ENCODE measurements at regions not wholly inside any gene's neighbourhood (a gene's known extent, or its start where the extent isn't known, plus 50 kb on each side); places are given as distances from the start of the nearest gene placed in this dataset.
"Not testable (repeated sequence)": the region's sequence is repeated elsewhere in the genome, so short reads cannot be mapped to it uniquely, and the experiment has no call there.

DNA sequence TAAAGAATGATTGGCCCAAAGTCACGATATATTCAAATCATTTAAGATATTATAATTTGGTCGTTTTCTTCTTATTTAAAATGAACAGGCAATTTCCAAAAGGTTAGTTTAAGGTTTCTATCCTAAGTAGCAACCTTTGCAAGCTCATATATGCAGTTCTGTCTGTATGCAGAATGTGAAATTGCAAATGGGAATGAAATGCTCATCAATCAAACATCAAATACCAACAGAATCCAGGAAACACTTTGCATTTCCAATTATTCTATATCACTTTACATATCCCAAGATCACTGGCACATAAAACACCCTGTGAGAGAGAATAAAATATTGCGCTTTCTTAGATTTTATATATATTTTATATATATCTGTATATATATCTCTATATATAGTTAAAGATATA, 237.3 kb downstream of the NRIP1 start:
- Histone ChIP-seq H3K4me1 (ENCODE audit: insufficient read depth, low read length) (no peaks in the 10 kb centered on the region), H3K27me3 (ENCODE audit: insufficient read depth, low read length, poor library complexity, severe bottlenecking) (no peaks in the 10 kb centered on the region), H3K9me3 (ENCODE audit: low read length) (no peaks in the 10 kb centered on the region), H3K4me3 (ENCODE audit: low read length) (no peak overlapping the region), H3K36me3 (ENCODE audit: insufficient read depth, low read length) (no peaks in the 10 kb centered on the region), H3K27ac (ENCODE audit: low read depth, low read length) (no peak overlapping the region)
- Mint-ChIP-seq H3K4me3 (no peak overlapping the region), H3K36me3 (no peaks in the 10 kb centered on the region), H3K9me3 (no peaks in the 10 kb centered on the region), H3K27me3 (no peaks in the 10 kb centered on the region), H3K4me1 (no peaks in the 10 kb centered on the region), H3K27ac (no peak overlapping the region)
- ChIA-PET POLR2A (no interaction called here), CTCF (no interaction called here)
- DNase-seq = no peak

DNA sequence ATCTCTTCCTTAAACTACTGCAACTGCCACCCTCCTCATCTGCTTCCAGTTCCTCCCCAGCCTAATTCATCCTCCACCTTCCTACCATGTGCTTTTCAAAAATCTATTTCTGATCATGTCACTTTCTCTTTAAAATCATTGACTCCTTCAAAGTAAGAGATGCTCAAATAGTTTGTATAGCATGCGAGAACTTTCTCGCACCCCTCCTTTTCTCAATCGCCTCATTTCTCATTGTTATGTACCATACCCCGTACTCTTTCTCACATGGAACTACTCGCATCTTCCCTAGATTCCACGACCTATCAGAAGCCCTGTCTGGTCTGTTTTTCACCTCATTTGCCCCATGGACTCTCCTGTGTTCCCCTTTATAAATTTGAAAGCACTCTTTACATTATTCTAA, 238.2 kb downstream of the NRIP1 start:
- ChIA-PET POLR2A (no interaction called here), CTCF (no interaction called here)
- Mint-ChIP-seq H3K27me3 (no peaks in the 10 kb centered on the region), H3K27ac (no peak overlapping the region), H3K9me3 (no peaks in the 10 kb centered on the region), H3K4me3 (no peak overlapping the region), H3K36me3 (no peaks in the 10 kb centered on the region), H3K4me1 (no peaks in the 10 kb centered on the region)
- Histone ChIP-seq H3K4me3 (ENCODE audit: low read length) (no peak overlapping the region), H3K27me3 (ENCODE audit: insufficient read depth, low read length, poor library complexity, severe bottlenecking) (no peaks in the 10 kb centered on the region), H3K27ac (ENCODE audit: low read depth, low read length) (no peak overlapping the region), H3K9me3 (ENCODE audit: low read length) (no peaks in the 10 kb centered on the region), H3K4me1 (ENCODE audit: insufficient read depth, low read length) (no peaks in the 10 kb centered on the region), H3K36me3 (ENCODE audit: insufficient read depth, low read length) (no peaks in the 10 kb centered on the region)
- no peak for DNase-seq

DNA sequence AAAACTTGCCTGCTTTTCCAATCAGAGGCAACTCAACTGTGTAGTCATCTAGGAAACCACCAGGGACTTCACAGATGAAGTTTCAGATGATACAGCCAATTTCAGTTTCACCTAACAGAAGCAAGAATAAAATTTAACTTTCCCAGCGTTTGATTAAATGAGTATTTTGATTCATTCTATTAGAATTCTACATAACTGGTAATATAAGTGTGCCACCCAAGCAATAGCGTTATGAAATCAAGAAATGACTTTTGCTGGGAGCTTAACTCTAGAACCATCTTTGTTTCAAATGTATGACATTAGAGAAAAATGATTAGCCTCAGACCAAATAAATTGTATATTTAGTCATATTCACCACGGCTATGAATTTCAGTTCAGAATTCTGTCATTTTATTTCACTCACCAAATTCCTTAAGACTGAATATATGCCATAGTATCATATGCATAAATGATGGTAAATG, 239.3 kb downstream of the NRIP1 start:
- Histone ChIP-seq H3K36me3 (ENCODE audit: insufficient read depth, low read length) (no peaks in the 10 kb centered on the region), H3K4me3 (ENCODE audit: low read length) (no peak overlapping the region), H3K27ac (ENCODE audit: low read depth, low read length) (no peak overlapping the region), H3K4me1 (ENCODE audit: insufficient read depth, low read length) (no peaks in the 10 kb centered on the region), H3K27me3 (ENCODE audit: insufficient read depth, low read length, poor library complexity, severe bottlenecking) (no peaks in the 10 kb centered on the region), H3K9me3 (ENCODE audit: low read length) (no peaks in the 10 kb centered on the region)
- ChIA-PET POLR2A (no interaction called here), CTCF (no interaction called here)
- no peaks in the 10 kb centered on the region for H3K4me1 Mint-ChIP-seq
- no peak overlapping the region for H3K27ac Mint-ChIP-seq
- H3K27me3 Mint-ChIP-seq = no peaks in the 10 kb centered on the region
- H3K4me3 Mint-ChIP-seq = no peak overlapping the region
- H3K36me3 Mint-ChIP-seq = no peaks in the 10 kb centered on the region
- H3K9me3 Mint-ChIP-seq = no peaks in the 10 kb centered on the region
- no peak for DNase-seq

DNA sequence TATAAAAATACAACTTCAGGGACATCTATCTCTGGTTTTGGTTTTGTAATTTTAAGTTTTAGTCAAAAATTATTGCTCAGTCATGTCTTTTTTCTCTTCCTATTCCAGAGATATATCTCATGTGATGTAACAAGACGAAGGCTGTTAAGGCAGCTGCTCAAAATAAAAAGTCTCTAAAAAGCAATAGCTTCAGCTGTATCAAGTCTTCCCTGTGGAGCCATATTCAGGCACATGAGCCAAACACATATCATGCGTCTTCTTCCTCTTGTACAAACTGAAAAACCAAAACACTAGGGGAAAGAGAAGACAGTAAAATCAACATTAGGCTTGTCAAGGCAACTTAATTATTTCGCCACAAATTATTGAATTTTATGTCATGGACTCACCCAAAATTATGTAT, 240.7 kb downstream of the NRIP1 start:
- Mint-ChIP-seq H3K4me3 (no peak overlapping the region), H3K27me3 (peaks cover 0 to 1% of the 10 kb centered on the region in 2 donors), H3K4me1 (no peaks in the 10 kb centered on the region), H3K27ac (no peak overlapping the region), H3K36me3 (no peaks in the 10 kb centered on the region), H3K9me3 (no peaks in the 10 kb centered on the region)
- Histone ChIP-seq H3K27me3 (ENCODE audit: insufficient read depth, low read length, poor library complexity, severe bottlenecking) (no peaks in the 10 kb centered on the region), H3K4me3 (ENCODE audit: low read length) (no peak overlapping the region), H3K4me1 (ENCODE audit: insufficient read depth, low read length) (no peaks in the 10 kb centered on the region), H3K27ac (ENCODE audit: low read depth, low read length) (no peak overlapping the region), H3K36me3 (ENCODE audit: insufficient read depth, low read length) (no peaks in the 10 kb centered on the region), H3K9me3 (ENCODE audit: low read length) (no peaks in the 10 kb centered on the region)
- DNase-seq = no peak
- ChIA-PET CTCF (no interaction called here), POLR2A (no interaction called here)

DNA sequence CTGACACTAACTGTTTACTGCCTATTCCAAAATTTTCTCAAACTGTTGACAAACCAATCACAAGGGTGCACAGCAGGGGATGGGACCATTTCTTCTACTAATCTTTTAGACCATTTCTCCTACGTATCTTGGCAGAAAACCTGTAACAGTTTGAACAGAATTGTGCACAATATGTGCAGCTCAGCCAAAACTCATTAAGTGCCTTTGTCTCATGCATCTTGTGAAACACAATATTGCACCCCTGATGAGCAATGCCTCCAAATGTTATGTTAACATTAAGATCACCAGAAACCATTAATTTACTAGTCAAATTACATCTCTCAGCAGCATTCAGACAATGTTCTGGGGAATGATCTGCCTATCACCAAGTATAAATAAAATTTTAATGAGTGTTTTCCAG, 247.5 kb downstream of the NRIP1 start:
- no peaks in the 10 kb centered on the region for H3K4me1 Mint-ChIP-seq
- Histone ChIP-seq H3K4me3 (ENCODE audit: low read length) (no peak overlapping the region), H3K27me3 (ENCODE audit: insufficient read depth, low read length, poor library complexity, severe bottlenecking) (no peaks in the 10 kb centered on the region), H3K36me3 (ENCODE audit: insufficient read depth, low read length) (no peaks in the 10 kb centered on the region), H3K4me1 (ENCODE audit: insufficient read depth, low read length) (no peaks in the 10 kb centered on the region), H3K27ac (ENCODE audit: low read depth, low read length) (no peak overlapping the region), H3K9me3 (ENCODE audit: low read length) (no peaks in the 10 kb centered on the region)
- H3K36me3 Mint-ChIP-seq = no peaks in the 10 kb centered on the region
- H3K27ac Mint-ChIP-seq = no peak overlapping the region
- peaks cover 0 to 2% (median 0%) of the 10 kb centered on the region in 5 donors for H3K9me3 Mint-ChIP-seq
- CTCF ChIA-PET = no interaction called here
- peaks cover 0 to 1% of the 10 kb centered on the region in 2 donors for H3K27me3 Mint-ChIP-seq
- H3K4me3 Mint-ChIP-seq = no peak overlapping the region
- POLR2A ChIA-PET = no interaction called here
- no peak for DNase-seq

DNA sequence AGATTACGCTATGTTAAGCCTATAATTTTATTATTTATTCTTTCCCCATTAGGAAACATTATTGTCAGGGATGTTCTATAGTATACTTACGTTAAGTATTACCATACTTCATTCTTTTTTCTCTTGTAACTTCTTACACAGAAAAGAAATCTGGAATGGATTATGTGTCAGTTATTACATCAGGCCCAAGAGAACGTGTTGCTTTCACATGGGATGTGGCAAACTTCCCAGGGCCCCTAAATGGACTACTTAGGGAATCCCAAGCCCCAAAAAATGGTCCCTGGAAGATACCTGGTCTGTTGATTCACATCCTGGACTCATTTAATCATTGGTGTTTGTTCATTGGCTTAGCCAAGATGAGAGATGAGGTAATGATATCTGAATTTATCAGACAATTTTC, 249.8 kb downstream of the NRIP1 start:
- Histone ChIP-seq H3K4me3 (ENCODE audit: low read length) (no peak overlapping the region), H3K27me3 (ENCODE audit: insufficient read depth, low read length, poor library complexity, severe bottlenecking) (no peaks in the 10 kb centered on the region), H3K9me3 (ENCODE audit: low read length) (no peaks in the 10 kb centered on the region), H3K27ac (ENCODE audit: low read depth, low read length) (no peak overlapping the region), H3K4me1 (ENCODE audit: insufficient read depth, low read length) (no peaks in the 10 kb centered on the region), H3K36me3 (ENCODE audit: insufficient read depth, low read length) (no peaks in the 10 kb centered on the region)
- Mint-ChIP-seq H3K36me3 (no peaks in the 10 kb centered on the region), H3K4me1 (no peaks in the 10 kb centered on the region), H3K9me3 (peaks cover 0 to 8% (median 6%) of the 10 kb centered on the region in 5 donors), H3K27ac (no peak overlapping the region), H3K4me3 (no peak overlapping the region), H3K27me3 (peaks cover 0 to 1% of the 10 kb centered on the region in 2 donors)
- ChIA-PET CTCF (no interaction called here), POLR2A (no interaction called here)
- no peak for DNase-seq

DNA sequence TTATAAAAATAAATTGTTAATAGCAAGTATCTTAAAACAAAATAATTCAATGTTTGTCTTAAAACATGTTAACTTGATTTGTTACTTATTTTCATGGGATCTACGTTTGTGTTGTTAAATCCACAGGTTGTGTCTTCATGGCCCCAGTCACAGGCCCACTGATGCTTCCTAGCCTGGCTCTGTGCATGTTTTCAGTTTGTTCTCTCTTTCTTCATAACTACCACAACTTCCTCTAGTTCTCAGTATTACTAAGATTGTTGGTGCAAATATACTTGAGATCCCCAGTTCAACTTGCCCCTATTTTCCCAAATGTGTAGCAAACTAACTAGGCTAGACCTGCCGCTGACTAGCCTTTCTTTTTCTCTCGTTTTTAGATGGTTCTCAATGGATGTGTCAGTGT, 250.5 kb downstream of the NRIP1 start:
- Histone ChIP-seq H3K36me3 (ENCODE audit: insufficient read depth, low read length) (no peaks in the 10 kb centered on the region), H3K27ac (ENCODE audit: low read depth, low read length) (no peak overlapping the region), H3K4me1 (ENCODE audit: insufficient read depth, low read length) (no peaks in the 10 kb centered on the region), H3K9me3 (ENCODE audit: low read length) (no peaks in the 10 kb centered on the region), H3K27me3 (ENCODE audit: insufficient read depth, low read length, poor library complexity, severe bottlenecking) (no peaks in the 10 kb centered on the region), H3K4me3 (ENCODE audit: low read length) (no peak overlapping the region)
- no peaks in the 10 kb centered on the region for H3K36me3 Mint-ChIP-seq
- ChIA-PET CTCF (no interaction called here), POLR2A (no interaction called here)
- peaks cover 0 to 8% (median 6%) of the 10 kb centered on the region in 5 donors for H3K9me3 Mint-ChIP-seq
- no peak for DNase-seq
- H3K4me3 Mint-ChIP-seq = no peak overlapping the region
- no peak overlapping the region for H3K27ac Mint-ChIP-seq
- H3K4me1 Mint-ChIP-seq = no peaks in the 10 kb centered on the region
- no peaks in the 10 kb centered on the region for H3K27me3 Mint-ChIP-seq

DNA sequence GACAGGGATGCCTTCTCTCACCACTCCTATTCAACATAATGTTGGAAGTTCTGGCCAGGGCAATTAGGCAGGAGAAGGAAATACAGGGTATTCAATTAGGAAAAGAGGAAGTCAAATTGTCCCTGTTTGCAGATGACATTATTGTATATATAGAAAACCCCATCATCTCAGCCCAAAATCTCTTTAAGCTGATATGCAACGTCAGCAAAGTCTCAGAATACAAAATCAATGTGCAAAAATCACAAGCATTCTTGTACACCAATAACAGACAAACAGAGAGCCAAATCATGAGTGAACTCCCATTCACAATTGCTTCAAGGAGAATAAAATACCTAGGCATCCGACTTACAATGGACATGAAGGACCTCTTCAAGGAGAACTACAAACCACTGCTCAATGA, 258.1 kb upstream of the SAMSN1 start:
- H3K27me3 ChIP-seq (ENCODE audit: insufficient read depth, low read length, poor library complexity, severe bottlenecking); H3K4me3 ChIP-seq (ENCODE audit: low read length); H3K9me3 ChIP-seq (ENCODE audit: low read length); H3K36me3 ChIP-seq (ENCODE audit: insufficient read depth, low read length); H3K27ac Mint-ChIP-seq; POLR2A ChIA-PET; H3K27ac ChIP-seq (ENCODE audit: low read depth, low read length); H3K4me1 Mint-ChIP-seq; H3K4me1 ChIP-seq (ENCODE audit: insufficient read depth, low read length); H3K4me3 Mint-ChIP-seq; DNase-seq; H3K36me3 Mint-ChIP-seq; CTCF ChIA-PET: not testable (repeated sequence)
- Mint-ChIP-seq H3K9me3 (peaks cover under 1 to 33% (median 14%) of the 10 kb centered on the region in 5 donors), H3K27me3 (peaks cover 9 to 18% of the 10 kb centered on the region in 2 donors)

DNA sequence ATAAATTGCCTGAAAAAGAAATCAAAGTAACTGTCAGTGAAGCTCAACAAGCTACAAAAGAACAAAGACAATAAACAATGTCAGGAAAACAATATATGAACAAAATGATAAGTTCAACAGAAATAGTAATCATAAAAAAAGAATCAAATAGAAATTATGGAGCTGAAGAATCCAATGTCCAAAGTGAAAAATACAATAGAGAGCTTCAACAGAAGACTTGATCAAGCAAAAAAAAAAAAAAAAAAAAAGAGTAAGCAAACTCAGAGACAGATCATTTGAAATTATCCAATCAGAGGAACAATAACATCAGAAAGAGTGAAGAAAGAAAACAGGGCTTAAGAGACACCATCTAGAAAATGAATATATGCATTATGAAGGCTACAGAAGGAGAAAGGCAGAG, 251.4 kb upstream of the SAMSN1 start:
- no peak for DNase-seq
- Mint-ChIP-seq H3K4me1 (no peaks in the 10 kb centered on the region), H3K4me3 (no peak overlapping the region), H3K36me3 (peaks cover 0 to 4% (median 0%) of the 10 kb centered on the region in 3 donors), H3K27ac (no peak overlapping the region), H3K27me3 (peaks cover 6 to 16% of the 10 kb centered on the region in 2 donors), H3K9me3 (peaks cover 14 to 45% (median 38%) of the 10 kb centered on the region in 5 donors)
- Histone ChIP-seq H3K27me3 (ENCODE audit: insufficient read depth, low read length, poor library complexity, severe bottlenecking) (no peaks in the 10 kb centered on the region), H3K27ac (ENCODE audit: low read depth, low read length) (no peak overlapping the region), H3K4me3 (ENCODE audit: low read length) (no peak overlapping the region), H3K9me3 (ENCODE audit: low read length) (no peaks in the 10 kb centered on the region), H3K4me1 (ENCODE audit: insufficient read depth, low read length) (no peaks in the 10 kb centered on the region), H3K36me3 (ENCODE audit: insufficient read depth, low read length) (no peaks in the 10 kb centered on the region)
- POLR2A ChIA-PET = no interaction called here
- CTCF ChIA-PET = interaction anchor here (0.8 kb wide), 1 partner anchor 17 kb away, joined by 5 read pairs; no protein-coding TSS in a partner anchor

All from CD8-positive, alpha-beta memory T cell (primary cell).